H1 (cell line): ENCODE measurements at regions not wholly inside any gene's neighbourhood (a gene's known extent, or its start where the extent isn't known, plus 50 kb on each side); places are given as distances from the start of the nearest gene placed in this dataset.

ENCODE experiments used
- EP300 ChIP-seq, 2 experiments: IDR thresholded peaks; 1 replicate in 1 of 2; 2 replicates in 1 of 2; pipeline ENCODE4 v1.6.1; 2011 to 2012; ENCODE audit warnings: low read depth in 2 of 2, low read length in 2 of 2, mild to moderate bottlenecking in 2 of 2, borderline replicate concordance in 1 of 2, inconsistent platforms in 1 of 2, moderate library complexity in 1 of 2
- KDM5A ChIP-seq: fragments of 200-600 bp; IDR thresholded peaks from 2 replicates; pipeline ENCODE4 v1.7.1; 2012; ENCODE audit warnings: mild to moderate bottlenecking, low read length, inconsistent platforms, mixed read lengths
- MAFK ChIP-seq: IDR thresholded peaks from 2 replicates; pipeline ENCODE4 v1.6.1; 2012; ENCODE audit warnings: low read depth, mild to moderate bottlenecking, improper control_type of control experiment, low read length
- TF ChIP-seq, protein P1 (sequence below): IDR thresholded peaks from 2 replicates; pipeline ENCODE4 v1.6.1; 2011; ENCODE audit warnings: low read depth, mild to moderate bottlenecking, low read length; ENCODE audit not compliant: insufficient read depth
- TF ChIP-seq, protein P2 (sequence below): fragments of 300-600 bp; sonication (generic); IDR thresholded peaks from 2 replicates; pipeline ENCODE4 v1.7.1; 2012; ENCODE audit warnings: low read length, moderate library complexity, mild to moderate bottlenecking, inconsistent platforms; ENCODE audit not compliant: insufficient replicate concordance

DNA sequence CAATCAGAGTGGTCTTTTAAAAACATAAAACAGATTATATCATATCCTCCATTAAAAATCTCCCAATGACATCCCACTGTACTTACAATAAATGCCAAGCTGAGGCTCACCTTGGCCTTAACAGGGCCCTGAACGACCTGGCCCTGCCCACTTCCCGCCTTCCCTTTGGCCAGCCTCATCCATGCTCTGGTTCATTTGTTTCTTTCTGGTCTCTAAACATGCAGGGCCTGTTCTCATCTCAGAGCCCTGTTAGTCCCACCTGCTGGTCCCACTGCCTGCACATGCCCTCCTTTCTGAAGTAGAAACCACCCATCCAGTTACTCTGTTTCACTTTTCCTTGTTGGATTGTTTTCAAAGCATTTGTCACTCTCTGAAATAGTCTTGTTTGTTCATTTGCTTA lies 227.4 kb downstream of the INSC start (continued):
- TF ChIP-seq KDM5A (no peak), MAFK (no peak), EP300 (IDR thresholded peaks at IDR 0.05; ENCODE audit: borderline replicate concordance in 1 of 2, low read depth in 2 of 2, low read length in 2 of 2) (no peak)
- TF ChIP-seq, protein P1, sequence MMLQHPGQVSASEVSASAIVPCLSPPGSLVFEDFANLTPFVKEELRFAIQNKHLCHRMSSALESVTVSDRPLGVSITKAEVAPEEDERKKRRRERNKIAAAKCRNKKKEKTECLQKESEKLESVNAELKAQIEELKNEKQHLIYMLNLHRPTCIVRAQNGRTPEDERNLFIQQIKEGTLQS, result no peak
- TF ChIP-seq, protein P2, sequence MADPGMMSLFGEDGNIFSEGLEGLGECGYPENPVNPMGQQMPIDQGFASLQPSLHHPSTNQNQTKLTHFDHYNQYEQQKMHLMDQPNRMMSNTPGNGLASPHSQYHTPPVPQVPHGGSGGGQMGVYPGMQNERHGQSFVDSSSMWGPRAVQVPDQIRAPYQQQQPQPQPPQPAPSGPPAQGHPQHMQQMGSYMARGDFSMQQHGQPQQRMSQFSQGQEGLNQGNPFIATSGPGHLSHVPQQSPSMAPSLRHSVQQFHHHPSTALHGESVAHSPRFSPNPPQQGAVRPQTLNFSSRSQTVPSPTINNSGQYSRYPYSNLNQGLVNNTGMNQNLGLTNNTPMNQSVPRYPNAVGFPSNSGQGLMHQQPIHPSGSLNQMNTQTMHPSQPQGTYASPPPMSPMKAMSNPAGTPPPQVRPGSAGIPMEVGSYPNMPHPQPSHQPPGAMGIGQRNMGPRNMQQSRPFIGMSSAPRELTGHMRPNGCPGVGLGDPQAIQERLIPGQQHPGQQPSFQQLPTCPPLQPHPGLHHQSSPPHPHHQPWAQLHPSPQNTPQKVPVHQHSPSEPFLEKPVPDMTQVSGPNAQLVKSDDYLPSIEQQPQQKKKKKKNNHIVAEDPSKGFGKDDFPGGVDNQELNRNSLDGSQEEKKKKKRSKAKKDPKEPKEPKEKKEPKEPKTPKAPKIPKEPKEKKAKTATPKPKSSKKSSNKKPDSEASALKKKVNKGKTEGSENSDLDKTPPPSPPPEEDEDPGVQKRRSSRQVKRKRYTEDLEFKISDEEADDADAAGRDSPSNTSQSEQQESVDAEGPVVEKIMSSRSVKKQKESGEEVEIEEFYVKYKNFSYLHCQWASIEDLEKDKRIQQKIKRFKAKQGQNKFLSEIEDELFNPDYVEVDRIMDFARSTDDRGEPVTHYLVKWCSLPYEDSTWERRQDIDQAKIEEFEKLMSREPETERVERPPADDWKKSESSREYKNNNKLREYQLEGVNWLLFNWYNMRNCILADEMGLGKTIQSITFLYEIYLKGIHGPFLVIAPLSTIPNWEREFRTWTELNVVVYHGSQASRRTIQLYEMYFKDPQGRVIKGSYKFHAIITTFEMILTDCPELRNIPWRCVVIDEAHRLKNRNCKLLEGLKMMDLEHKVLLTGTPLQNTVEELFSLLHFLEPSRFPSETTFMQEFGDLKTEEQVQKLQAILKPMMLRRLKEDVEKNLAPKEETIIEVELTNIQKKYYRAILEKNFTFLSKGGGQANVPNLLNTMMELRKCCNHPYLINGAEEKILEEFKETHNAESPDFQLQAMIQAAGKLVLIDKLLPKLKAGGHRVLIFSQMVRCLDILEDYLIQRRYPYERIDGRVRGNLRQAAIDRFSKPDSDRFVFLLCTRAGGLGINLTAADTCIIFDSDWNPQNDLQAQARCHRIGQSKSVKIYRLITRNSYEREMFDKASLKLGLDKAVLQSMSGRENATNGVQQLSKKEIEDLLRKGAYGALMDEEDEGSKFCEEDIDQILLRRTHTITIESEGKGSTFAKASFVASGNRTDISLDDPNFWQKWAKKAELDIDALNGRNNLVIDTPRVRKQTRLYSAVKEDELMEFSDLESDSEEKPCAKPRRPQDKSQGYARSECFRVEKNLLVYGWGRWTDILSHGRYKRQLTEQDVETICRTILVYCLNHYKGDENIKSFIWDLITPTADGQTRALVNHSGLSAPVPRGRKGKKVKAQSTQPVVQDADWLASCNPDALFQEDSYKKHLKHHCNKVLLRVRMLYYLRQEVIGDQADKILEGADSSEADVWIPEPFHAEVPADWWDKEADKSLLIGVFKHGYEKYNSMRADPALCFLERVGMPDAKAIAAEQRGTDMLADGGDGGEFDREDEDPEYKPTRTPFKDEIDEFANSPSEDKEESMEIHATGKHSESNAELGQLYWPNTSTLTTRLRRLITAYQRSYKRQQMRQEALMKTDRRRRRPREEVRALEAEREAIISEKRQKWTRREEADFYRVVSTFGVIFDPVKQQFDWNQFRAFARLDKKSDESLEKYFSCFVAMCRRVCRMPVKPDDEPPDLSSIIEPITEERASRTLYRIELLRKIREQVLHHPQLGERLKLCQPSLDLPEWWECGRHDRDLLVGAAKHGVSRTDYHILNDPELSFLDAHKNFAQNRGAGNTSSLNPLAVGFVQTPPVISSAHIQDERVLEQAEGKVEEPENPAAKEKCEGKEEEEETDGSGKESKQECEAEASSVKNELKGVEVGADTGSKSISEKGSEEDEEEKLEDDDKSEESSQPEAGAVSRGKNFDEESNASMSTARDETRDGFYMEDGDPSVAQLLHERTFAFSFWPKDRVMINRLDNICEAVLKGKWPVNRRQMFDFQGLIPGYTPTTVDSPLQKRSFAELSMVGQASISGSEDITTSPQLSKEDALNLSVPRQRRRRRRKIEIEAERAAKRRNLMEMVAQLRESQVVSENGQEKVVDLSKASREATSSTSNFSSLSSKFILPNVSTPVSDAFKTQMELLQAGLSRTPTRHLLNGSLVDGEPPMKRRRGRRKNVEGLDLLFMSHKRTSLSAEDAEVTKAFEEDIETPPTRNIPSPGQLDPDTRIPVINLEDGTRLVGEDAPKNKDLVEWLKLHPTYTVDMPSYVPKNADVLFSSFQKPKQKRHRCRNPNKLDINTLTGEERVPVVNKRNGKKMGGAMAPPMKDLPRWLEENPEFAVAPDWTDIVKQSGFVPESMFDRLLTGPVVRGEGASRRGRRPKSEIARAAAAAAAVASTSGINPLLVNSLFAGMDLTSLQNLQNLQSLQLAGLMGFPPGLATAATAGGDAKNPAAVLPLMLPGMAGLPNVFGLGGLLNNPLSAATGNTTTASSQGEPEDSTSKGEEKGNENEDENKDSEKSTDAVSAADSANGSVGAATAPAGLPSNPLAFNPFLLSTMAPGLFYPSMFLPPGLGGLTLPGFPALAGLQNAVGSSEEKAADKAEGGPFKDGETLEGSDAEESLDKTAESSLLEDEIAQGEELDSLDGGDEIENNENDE, result no peak
